Left ventricle myocardium inferior (tissue), 1 donor: ENCODE measurements at regions not wholly inside any gene's neighbourhood (a gene's known extent, or its start where the extent isn't known, plus 50 kb on each side); places are given as distances from the start of the nearest gene placed in this dataset.

Source experiments
- DNase-seq: peaks from one replicate; pipeline ENCODE4 v3.0.0-alpha.2; 2020
- H3K27ac ChIP-seq: fragments of 200-600 bp; replicated peaks from 2 replicates; pipeline ENCODE4 v1.8.0; 2021
- H3K27me3 ChIP-seq: fragments of 200-600 bp; 2 replicates; pipeline ENCODE4 v1.8.0; 2021; ENCODE audit warnings: low read depth
- H3K36me3 ChIP-seq: fragments of 200-600 bp; 2 replicates; pipeline ENCODE4 v1.8.0; 2021
- H3K4me1 ChIP-seq: fragments of 200-600 bp; 2 replicates; pipeline ENCODE4 v1.8.0; 2021
- H3K4me3 ChIP-seq: fragments of 200-600 bp; 2 replicates; pipeline ENCODE4 v1.8.0; 2021; ENCODE audit warnings: mild to moderate bottlenecking, moderate library complexity
- H3K9me3 ChIP-seq: fragments of 200-600 bp; replicated peaks from 2 replicates; pipeline ENCODE4 v1.8.0; 2021
- intact Hi-C: fragments of 100-400 bp; cut with micrococcal nuclease; formaldehyde crosslinking; loops from one replicate; pipeline ENCODE4 v1.11.0; 2022
- TF ChIP-seq, protein P1 (sequence below): fragments of 200-600 bp; IDR thresholded peaks from 2 replicates; pipeline ENCODE4 v1.8.0; 2021; ENCODE audit warnings: antibody characterized with exemption, mild to moderate bottlenecking, borderline replicate concordance
- donor health status: DM: no; HTN: yes; CAD: no; lungs with severe emphysema.

GRCh38 chr13:99626461-99627082 lies 125.3 kb downstream of the TM9SF2 start:
- Histone ChIP-seq H3K36me3 (no peaks in the 10 kb centered on the region), H3K27ac (no peak overlapping the region), H3K9me3 (no peaks in the 10 kb centered on the region), H3K4me1 (peaks cover 42% of the 10 kb centered on the region), H3K4me3 (peak overlapping the region; percentile 3), H3K27me3 (no peaks in the 10 kb centered on the region)
- intact Hi-C loops: no loop called here
- DNase-seq: no peak
- TF ChIP-seq, protein P1, sequence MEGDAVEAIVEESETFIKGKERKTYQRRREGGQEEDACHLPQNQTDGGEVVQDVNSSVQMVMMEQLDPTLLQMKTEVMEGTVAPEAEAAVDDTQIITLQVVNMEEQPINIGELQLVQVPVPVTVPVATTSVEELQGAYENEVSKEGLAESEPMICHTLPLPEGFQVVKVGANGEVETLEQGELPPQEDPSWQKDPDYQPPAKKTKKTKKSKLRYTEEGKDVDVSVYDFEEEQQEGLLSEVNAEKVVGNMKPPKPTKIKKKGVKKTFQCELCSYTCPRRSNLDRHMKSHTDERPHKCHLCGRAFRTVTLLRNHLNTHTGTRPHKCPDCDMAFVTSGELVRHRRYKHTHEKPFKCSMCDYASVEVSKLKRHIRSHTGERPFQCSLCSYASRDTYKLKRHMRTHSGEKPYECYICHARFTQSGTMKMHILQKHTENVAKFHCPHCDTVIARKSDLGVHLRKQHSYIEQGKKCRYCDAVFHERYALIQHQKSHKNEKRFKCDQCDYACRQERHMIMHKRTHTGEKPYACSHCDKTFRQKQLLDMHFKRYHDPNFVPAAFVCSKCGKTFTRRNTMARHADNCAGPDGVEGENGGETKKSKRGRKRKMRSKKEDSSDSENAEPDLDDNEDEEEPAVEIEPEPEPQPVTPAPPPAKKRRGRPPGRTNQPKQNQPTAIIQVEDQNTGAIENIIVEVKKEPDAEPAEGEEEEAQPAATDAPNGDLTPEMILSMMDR: no peak

DNA sequence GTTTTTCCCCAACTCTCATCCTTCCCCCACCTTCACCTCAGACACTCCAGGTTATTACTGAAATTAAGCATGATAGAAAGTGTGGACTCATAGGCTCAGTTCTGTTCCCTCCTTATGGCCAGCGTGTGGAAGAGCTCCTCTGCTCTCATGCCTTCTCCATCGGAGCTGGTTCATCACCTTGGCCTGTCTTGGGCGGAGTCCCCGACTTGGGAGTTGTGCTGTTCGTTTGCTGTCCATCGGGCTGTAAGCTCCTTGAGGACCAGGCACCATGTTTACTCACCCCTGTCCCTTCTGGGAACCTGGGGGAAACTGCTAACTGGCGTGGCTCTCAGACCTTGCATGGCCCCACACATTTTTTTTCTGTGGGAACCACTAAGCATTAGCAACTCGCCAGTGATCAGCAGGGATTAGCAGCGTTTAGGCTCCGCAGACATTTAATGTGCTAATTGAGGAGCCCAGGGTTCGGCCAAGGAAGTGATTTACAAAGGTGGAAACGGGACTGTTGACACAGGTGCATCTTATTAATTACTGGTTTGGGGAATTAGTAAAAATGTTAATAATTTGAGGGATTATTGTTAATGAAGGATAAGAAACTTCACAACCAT lies 123.8 kb downstream of the TM9SF2 start:
- Histone ChIP-seq H3K4me3 (no peak overlapping the region), H3K27me3 (no peaks in the 10 kb centered on the region), H3K36me3 (no peaks in the 10 kb centered on the region), H3K4me1 (peaks cover 34% of the 10 kb centered on the region), H3K9me3 (no peaks in the 10 kb centered on the region), H3K27ac (no peak overlapping the region)
- TF ChIP-seq, protein P1: no peak
- no peak for DNase-seq
- intact Hi-C loops: no loop called here

GRCh38 chr13:99620806-99621205 lies 119.5 kb downstream of the TM9SF2 start:
- no peak overlapping the region for H3K4me3 ChIP-seq
- no peak for DNase-seq
- no peaks in the 10 kb centered on the region for H3K36me3 ChIP-seq
- intact Hi-C loops: no loop called here
- H3K9me3 ChIP-seq: no peaks in the 10 kb centered on the region
- TF ChIP-seq, protein P1: no peak
- H3K27ac ChIP-seq: no peak overlapping the region
- H3K27me3 ChIP-seq: no peaks in the 10 kb centered on the region
- H3K4me1 ChIP-seq: peaks cover 15% of the 10 kb centered on the region

DNA sequence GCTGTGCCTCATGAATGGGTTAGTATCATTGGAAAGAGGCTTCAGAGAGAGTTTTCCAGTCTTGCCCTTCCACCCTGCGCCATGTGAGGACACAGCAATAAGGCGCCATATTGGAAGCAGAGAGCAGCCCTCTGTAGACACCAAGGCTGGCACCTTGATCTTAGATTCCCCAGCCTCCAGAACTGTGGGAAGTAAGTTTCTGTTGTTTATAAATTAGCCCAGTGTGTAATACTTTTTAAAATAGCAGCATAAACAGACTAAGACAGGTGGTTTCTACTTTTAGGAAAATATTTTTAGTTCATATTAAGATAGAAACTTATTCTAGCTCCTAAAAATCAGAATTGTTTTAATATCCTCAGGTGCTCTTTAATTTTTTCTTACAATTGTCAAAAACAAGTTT lies 117.9 kb downstream of the TM9SF2 start:
- H3K9me3 ChIP-seq: no peaks in the 10 kb centered on the region
- no peak for DNase-seq
- no peaks in the 10 kb centered on the region for H3K27me3 ChIP-seq
- TF ChIP-seq, protein P1: no peak
- no peak overlapping the region for H3K27ac ChIP-seq
- intact Hi-C loops: no loop called here
- no peak overlapping the region for H3K4me3 ChIP-seq
- H3K4me1 ChIP-seq: peaks cover 15% of the 10 kb centered on the region
- no peaks in the 10 kb centered on the region for H3K36me3 ChIP-seq

DNA sequence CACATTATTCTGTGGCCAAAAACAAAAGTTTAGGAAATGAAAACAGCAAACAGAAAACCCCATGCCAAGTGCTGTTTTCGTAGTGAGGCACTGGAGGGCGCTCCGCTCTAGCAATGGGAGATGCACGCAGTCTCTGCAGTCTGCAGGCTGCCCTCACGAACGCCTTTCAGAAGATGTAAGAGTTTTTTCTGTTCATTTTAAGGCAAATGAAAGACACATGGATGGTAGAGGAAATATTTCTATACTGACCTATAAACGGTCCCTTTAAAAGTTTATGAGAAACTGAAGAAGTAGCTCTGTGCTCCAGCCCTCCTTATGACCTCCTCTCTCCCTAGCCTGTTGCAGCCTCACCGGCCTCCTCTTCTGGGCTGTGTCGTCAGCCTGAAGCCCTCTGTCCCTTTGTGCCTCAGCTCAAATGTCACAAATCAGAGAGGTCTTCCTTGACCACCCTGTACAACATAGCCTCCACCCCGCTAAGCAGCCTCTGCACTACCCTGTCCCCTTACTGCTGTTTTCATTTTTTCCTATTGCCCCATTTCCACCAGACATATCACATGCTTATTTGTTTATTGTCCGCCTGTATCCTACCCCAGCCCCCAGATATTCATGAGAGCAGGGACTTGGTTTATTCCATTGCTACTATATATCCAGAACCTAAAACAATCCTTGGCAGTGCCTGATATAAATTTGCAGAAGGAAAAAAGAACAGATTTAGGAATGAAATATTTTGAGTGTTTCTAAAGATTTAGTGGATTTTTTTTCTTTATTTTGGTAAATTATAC lies 116.4 kb downstream of the TM9SF2 start:
- Histone ChIP-seq H3K9me3 (no peaks in the 10 kb centered on the region), H3K4me3 (no peak overlapping the region), H3K27me3 (no peaks in the 10 kb centered on the region), H3K36me3 (no peaks in the 10 kb centered on the region), H3K27ac (no peak overlapping the region), H3K4me1 (peaks cover 15% of the 10 kb centered on the region)
- DNase-seq: no peak
- intact Hi-C loops: no loop called here
- TF ChIP-seq, protein P1: peak; percentile 65
